Neural cell (in vitro differentiated cells): ENCODE measurements at regions not wholly inside any gene's neighbourhood (a gene's known extent, or its start where the extent isn't known, plus 50 kb on each side); places are given as distances from the start of the nearest gene placed in this dataset.

Experiments
- H2AFZ ChIP-seq: fragments of 200-600, 300-800 bp; sonication (generic), shearing (Covaris generic); 2 replicates; pipeline ENCODE4 v1.6.0; 2014; ENCODE audit warnings: low read depth, mild to moderate bottlenecking, antibody characterized with exemption, low read length, moderate library complexity
- H3F3A ChIP-seq: fragments of 200-600 bp; shearing (Covaris generic); 2 replicates; pipeline ENCODE4 v1.6.1; 2016; ENCODE audit warnings: mild to moderate bottlenecking, moderate library complexity, mixed read lengths, antibody characterized with exemption, low read length; ENCODE audit not compliant: insufficient read depth, poor library complexity, severe bottlenecking
- H3K27ac ChIP-seq: fragments of 200-600, 300-800 bp; sonication (generic), shearing (Covaris generic); 2 replicates; pipeline ENCODE4 v1.5.1; 2014; ENCODE audit warnings: mild to moderate bottlenecking, low read length, moderate library complexity
- H3K27me3 ChIP-seq: fragments of 300-800, 200-600 bp; sonication (generic), shearing (Covaris generic); 2 replicates; pipeline ENCODE4 v1.6.0; 2014; ENCODE audit warnings: mild to moderate bottlenecking, low read depth, low read length, moderate library complexity; ENCODE audit not compliant: insufficient read depth
- H3K36me3 ChIP-seq: fragments of 300-800, 200-600 bp; sonication (generic), shearing (Covaris generic); 2 replicates; pipeline ENCODE4 v1.5.1; 2014; ENCODE audit warnings: mild to moderate bottlenecking, antibody characterized with exemption, low read length, moderate library complexity; ENCODE audit not compliant: insufficient read depth
- H3K4me2 ChIP-seq: fragments of 300-800, 200-600 bp; sonication (generic), shearing (Covaris generic); 2 replicates; pipeline ENCODE4 v1.6.0; 2014; ENCODE audit warnings: mild to moderate bottlenecking, low read length
- H3K4me3 ChIP-seq: fragments of 300-800, 200-600 bp; sonication (generic), shearing (Covaris generic); 2 replicates; pipeline ENCODE4 v1.5.1; 2014; ENCODE audit warnings: mild to moderate bottlenecking, low read length, moderate library complexity
- H3K79me2 ChIP-seq: fragments of 200-600 bp; shearing (Covaris generic); replicated peaks from 2 replicates; pipeline ENCODE4 v1.6.0; 2014; ENCODE audit warnings: mild to moderate bottlenecking, low read length, moderate library complexity; ENCODE audit not compliant: insufficient read depth
- H3K9ac ChIP-seq: fragments of 300-800, 200-600 bp; sonication (generic), shearing (Covaris generic); 2 replicates; pipeline ENCODE4 v1.6.1; 2016; ENCODE audit warnings: mild to moderate bottlenecking, low read length, mixed read lengths
- H3K9me2 ChIP-seq: fragments of 200-600 bp; shearing (Covaris generic); 2 replicates; pipeline ENCODE4 v1.6.1; 2016; ENCODE audit warnings: mild to moderate bottlenecking, low read length, mixed read lengths; ENCODE audit not compliant: insufficient read depth
- H3K9me3 ChIP-seq: fragments of 200-600, 300-800 bp; sonication (generic), shearing (Covaris generic); 2 replicates; pipeline ENCODE4 v1.6.1; 2016; ENCODE audit warnings: mild to moderate bottlenecking, mixed run types, low read length, moderate library complexity, mixed read lengths
- H4K20me1 ChIP-seq: fragments of 200-600 bp; shearing (Covaris generic); 2 replicates; pipeline ENCODE4 v1.6.1; 2016; ENCODE audit warnings: mild to moderate bottlenecking, mixed run types; ENCODE audit not compliant: insufficient read depth
- CTCF ChIP-seq: fragments of 450-650 bp; IDR thresholded peaks from 2 replicates; pipeline ENCODE4 v1.5.1; 2014; ENCODE audit warnings: antibody characterized with exemption, mild to moderate bottlenecking, moderate library complexity; ENCODE audit not compliant: poor library complexity, severe bottlenecking
- EZH2 ChIP-seq: fragments of 200-600, 300-800 bp; shearing (Covaris generic), sonication (generic); IDR thresholded peaks from 2 replicates; pipeline ENCODE4 v1.6.1; 2014; ENCODE audit warnings: antibody characterized with exemption, low read length, borderline replicate concordance, mild to moderate bottlenecking; ENCODE audit not compliant: insufficient read depth, poor library complexity, severe bottlenecking
- MXI1 ChIP-seq: fragments of 450-650 bp; conservative IDR thresholded peaks from 2 replicates; pipeline ENCODE4 v1.6.1; 2014; ENCODE audit warnings: antibody characterized with exemption, mild to moderate bottlenecking; ENCODE audit not compliant: poor library complexity, severe bottlenecking
- POLR2AphosphoS5 ChIP-seq: IDR thresholded peaks from 2 replicates; pipeline ENCODE4 v1.6.1; 2012
- RAD21 ChIP-seq: fragments of 450-650 bp; conservative IDR thresholded peaks from 2 replicates; pipeline ENCODE4 v1.6.1; 2014; ENCODE audit warnings: antibody characterized with exemption, mild to moderate bottlenecking, moderate library complexity
- REST ChIP-seq: IDR thresholded peaks from 2 replicates; pipeline ENCODE4 v1.6.1; 2012; ENCODE audit warnings: borderline replicate concordance
- SMC3 ChIP-seq: fragments of 450-650 bp; conservative IDR thresholded peaks from 2 replicates; pipeline ENCODE4 v1.6.1; 2014; ENCODE audit warnings: antibody characterized with exemption, mild to moderate bottlenecking, moderate library complexity; ENCODE audit not compliant: poor library complexity
- TAF1 ChIP-seq: IDR thresholded peaks from 2 replicates; pipeline ENCODE4 v1.6.1; 2012; ENCODE audit warnings: low read depth

DNA sequence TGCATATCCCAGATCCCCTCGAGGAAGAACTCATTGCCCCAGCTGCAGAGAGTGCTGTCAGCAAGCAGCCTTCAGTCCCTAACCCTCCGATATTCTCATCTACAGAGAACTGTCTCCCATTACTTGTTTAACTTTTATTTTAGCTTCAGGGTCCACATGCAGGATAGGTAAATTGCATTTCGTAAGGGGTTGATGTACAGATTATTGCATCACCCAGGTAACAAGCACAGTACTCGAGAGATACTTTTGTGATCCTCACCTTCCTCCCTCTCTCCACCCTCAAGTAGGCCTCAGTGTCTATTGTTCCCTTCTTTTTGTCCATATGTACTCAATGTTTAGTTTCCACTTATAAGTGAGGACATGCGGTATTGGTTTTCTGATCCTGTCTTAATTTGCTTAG lies 171.5 kb upstream of the IRS2 start:
- Histone ChIP-seq H3K79me2 (no peaks in the 10 kb centered on the region), H3K9me3 (peaks cover 5% of the 10 kb centered on the region), H3K9ac (no peak overlapping the region), H3K9me2 (no peaks in the 10 kb centered on the region), H4K20me1 (no peaks in the 10 kb centered on the region), H3K36me3 (no peaks in the 10 kb centered on the region), H3K4me2 (no peak overlapping the region), H3K27me3 (no peaks in the 10 kb centered on the region), H3K27ac (no peak overlapping the region), H3K4me3 (no peak overlapping the region), H2AFZ (no peak overlapping the region), H3F3A (no peaks in the 10 kb centered on the region)
- TF ChIP-seq MXI1 (no peak), CTCF (no peak), RAD21 (no peak)

DNA sequence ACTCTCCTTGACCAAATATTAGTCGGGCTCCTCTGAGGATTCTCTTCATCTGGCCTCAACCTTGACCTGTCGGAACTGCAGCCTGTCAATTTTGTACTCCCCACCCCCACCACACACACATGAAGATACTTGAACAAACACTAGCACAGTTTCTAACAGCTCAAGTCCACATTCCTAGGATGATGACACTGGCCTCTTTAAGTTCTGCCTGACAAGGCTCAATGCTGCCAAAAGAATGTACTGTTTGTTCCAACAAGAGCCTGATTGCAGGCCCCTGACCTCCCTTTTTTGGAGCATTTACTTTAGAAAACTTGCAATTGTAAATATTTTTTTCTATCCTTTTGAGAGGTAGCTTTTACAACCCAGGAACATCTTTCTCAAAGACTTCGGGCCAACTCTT lies 169.2 kb upstream of the IRS2 start:
- no peaks in the 10 kb centered on the region for H3F3A ChIP-seq
- no peak overlapping the region for H2AFZ ChIP-seq
- H4K20me1 ChIP-seq = no peaks in the 10 kb centered on the region
- no peaks in the 10 kb centered on the region for H3K79me2 ChIP-seq
- H3K27me3 ChIP-seq = no peaks in the 10 kb centered on the region
- H3K9ac ChIP-seq = no peak overlapping the region
- no peak overlapping the region for H3K4me2 ChIP-seq
- H3K9me2 ChIP-seq = no peaks in the 10 kb centered on the region
- no peak overlapping the region for H3K4me3 ChIP-seq
- H3K27ac ChIP-seq = no peak overlapping the region
- peaks cover 5% of the 10 kb centered on the region for H3K9me3 ChIP-seq
- TF ChIP-seq CTCF (no peak), POLR2AphosphoS5 (no peak), SMC3 (no peak), REST (no peak), RAD21 (no peak), EZH2 (no peak), TAF1 (no peak)
- no peaks in the 10 kb centered on the region for H3K36me3 ChIP-seq
